Stimulated activated CD4-positive, alpha-beta T cell treated with anti-CD3 and anti-CD28 coated beads, TNF-alpha, amount 100 ng/mL, for 24 hours (primary cell): ENCODE measurements at regions not wholly inside any gene's neighbourhood (a gene's known extent, or its start where the extent isn't known, plus 50 kb on each side); places are given as distances from the start of the nearest gene placed in this dataset.

Experiments
- DNase-seq, 3 experiments: peaks; one replicate each; pipeline ENCODE4 v3.0.0-alpha.2; 2020; ENCODE audit warnings: low read depth in 3 of 3

GRCh38 chr3:88572450-88572849 lies 422.7 kb downstream of the C3orf38 start:
- no peak for DNase-seq

GRCh38 chr3:88573472-88573871 lies 423.7 kb downstream of the C3orf38 start:
- no peak for DNase-seq

GRCh38 chr3:88574146-88574545 lies 424.4 kb downstream of the C3orf38 start:
- no peak for DNase-seq

GRCh38 chr3:88584451-88584850 lies 434.7 kb downstream of the C3orf38 start:
- no peak for DNase-seq

- DNase-seq = no peak
These were observed 436.4 kb downstream of the C3orf38 start for GRCh38 chr3:88586121-88586640.

- no peak for DNase-seq
These were observed 439.4 kb downstream of the C3orf38 start for GRCh38 chr3:88589138-88589537.

- DNase-seq = no peak
These were observed 445.3 kb downstream of the C3orf38 start for GRCh38 chr3:88595026-88595425.

- no peak for DNase-seq
These were observed 446.7 kb downstream of the C3orf38 start for GRCh38 chr3:88596451-88596850.

GRCh38 chr3:88610820-88611219 lies 461.1 kb downstream of the C3orf38 start:
- no peak for DNase-seq

- DNase-seq = no peak
These were observed 462.1 kb downstream of the C3orf38 start for GRCh38 chr3:88611826-88612326.

- no peak for DNase-seq
These were observed 466.7 kb downstream of the C3orf38 start for GRCh38 chr3:88616413-88616812.

- no peak for DNase-seq
These were observed 467.5 kb downstream of the C3orf38 start for GRCh38 chr3:88617283-88617682.

- no peak for DNase-seq
These were observed 468.4 kb downstream of the C3orf38 start for GRCh38 chr3:88618021-88618645.

- DNase-seq = no peak
These were observed 471.8 kb downstream of the C3orf38 start for GRCh38 chr3:88621586-88621985.

- DNase-seq = no peak
These were observed 473.9 kb downstream of the C3orf38 start for GRCh38 chr3:88623709-88624108.

- DNase-seq = no peak
These were observed 476.8 kb downstream of the C3orf38 start for GRCh38 chr3:88626456-88627120.

- DNase-seq = no peak
These were observed 478.5 kb upstream of the EPHA3 start for GRCh38 chr3:88628901-88629300.

GRCh38 chr3:88632226-88632625 lies 475.2 kb upstream of the EPHA3 start:
- no peak for DNase-seq

- DNase-seq = no peak
These were observed 466.8 kb upstream of the EPHA3 start for GRCh38 chr3:88640581-88640980.

GRCh38 chr3:88641033-88641604 lies 466.3 kb upstream of the EPHA3 start:
- DNase-seq = no peak

- DNase-seq = no peak
These were observed 450.0 kb upstream of the EPHA3 start for GRCh38 chr3:88657459-88657858.

GRCh38 chr3:88661433-88661824 lies 446.0 kb upstream of the EPHA3 start:
- no peak for DNase-seq

GRCh38 chr3:88668180-88668579 lies 439.2 kb upstream of the EPHA3 start:
- no peak for DNase-seq
